IMR-90 (cell line): ENCODE measurements at regions not wholly inside any gene's neighbourhood (a gene's known extent, or its start where the extent isn't known, plus 50 kb on each side); places are given as distances from the start of the nearest gene placed in this dataset.

Experiments
- ATAC-seq: fragments of 200-7000 bp; cut with Tn5 transposase; 2 replicates; pipeline ENCODE4 v1.9.1; 2020; ENCODE audit warnings: low read depth, mild to moderate bottlenecking, moderate library complexity
- BruUV-seq: library from RNA; stranded (reverse); fragments of 400-500 nt; replicated peaks from 2 replicates; lab custom pipeline; 2021; lab: Mats Ljungman, UMichigan
- CTCF ChIA-PET: fragments of 300-600 bp; formaldehyde crosslinking; extraction: SDS; loops from one replicate; lab custom pipeline; 2021; ENCODE audit warnings: antibody characterized with exemption; lab: Yijun Ruan, JAX
- POLR2A ChIA-PET: fragments of 300-600 bp; sonication (Branson Sonifier 250); formaldehyde crosslinking; loops from one replicate; lab custom pipeline; 2022; ENCODE audit warnings: antibody characterized with exemption; ENCODE audit not compliant: unreplicated experiment; lab: Charles Lee
- DNase-seq: peaks from one replicate; pipeline ENCODE4 v3.0.0; 2013
- H2AFZ ChIP-seq: replicated peaks from 2 replicates; pipeline ENCODE3; 2013; ENCODE audit warnings: low read length, mild to moderate bottlenecking; ENCODE audit not compliant: poor library complexity
- H2AK5ac ChIP-seq: 2 replicates; pipeline ENCODE4 v1.6.1; 2013; ENCODE audit warnings: low read depth, low read length, inconsistent platforms
- H2AK9ac ChIP-seq: replicated peaks from 2 replicates; pipeline ENCODE3; 2013; ENCODE audit warnings: mild to moderate bottlenecking, low read depth, low read length, moderate library complexity; ENCODE audit not compliant: poor library complexity
- H2BK120ac ChIP-seq: 2 replicates; pipeline ENCODE4 v1.6.1; 2013; ENCODE audit warnings: low read depth, low read length, inconsistent platforms
- H2BK15ac ChIP-seq: 3 replicates; pipeline ENCODE4 v1.6.1; 2013; ENCODE audit warnings: low read depth, low read length, inconsistent platforms
- H2BK20ac ChIP-seq: 2 replicates; pipeline ENCODE4 v1.6.1; 2013; ENCODE audit warnings: low read depth, mild to moderate bottlenecking, inconsistent platforms, low read length, moderate library complexity
- H2BK5ac ChIP-seq: 2 replicates; pipeline ENCODE4 v1.6.1; 2013; ENCODE audit warnings: mild to moderate bottlenecking, low read depth, low read length, inconsistent platforms; ENCODE audit not compliant: poor library complexity, severe bottlenecking
- H3K14ac ChIP-seq: replicated peaks from 2 replicates; pipeline ENCODE4 v1.6.1; 2013; ENCODE audit warnings: low read depth, low read length, inconsistent platforms
- H3K18ac ChIP-seq: 2 replicates; pipeline ENCODE4 v1.6.1; 2013; ENCODE audit warnings: low read depth, low read length, control low read depth
- H3K23ac ChIP-seq: 2 replicates; pipeline ENCODE4 v1.6.1; 2013; ENCODE audit warnings: low read depth, low read length, inconsistent platforms
- H3K27ac ChIP-seq: 2 replicates; pipeline ENCODE4 v1.5.1; 2013; ENCODE audit warnings: mild to moderate bottlenecking, control low read depth, low read length; ENCODE audit not compliant: insufficient read depth
- H3K27me3 ChIP-seq: 2 replicates; pipeline ENCODE4 v1.6.1; 2013; ENCODE audit warnings: low read length; ENCODE audit not compliant: control insufficient read depth, insufficient read depth
- H3K36me3 ChIP-seq: 2 replicates; pipeline ENCODE4 v1.6.1; 2013; ENCODE audit warnings: low read length, mixed read lengths; ENCODE audit not compliant: control insufficient read depth, insufficient read depth
- H3K4ac ChIP-seq: 2 replicates; pipeline ENCODE4 v1.6.1; 2013; ENCODE audit warnings: low read depth, low read length, inconsistent platforms
- H3K4me1 ChIP-seq: 2 replicates; pipeline ENCODE4 v1.6.1; 2013; ENCODE audit warnings: low read length, mixed read lengths; ENCODE audit not compliant: control insufficient read depth, insufficient read depth
- H3K4me2 ChIP-seq: 2 replicates; pipeline ENCODE4 v1.6.1; 2013; ENCODE audit warnings: low read depth, mild to moderate bottlenecking, control low read depth, low read length, moderate library complexity
- H3K4me3 ChIP-seq: 2 replicates; pipeline ENCODE4 v1.5.1; 2013; ENCODE audit warnings: low read depth, mild to moderate bottlenecking, control low read depth, low read length, moderate library complexity; ENCODE audit not compliant: insufficient read depth
- H3K56ac ChIP-seq: 2 replicates; pipeline ENCODE4 v1.6.1; 2013; ENCODE audit warnings: low read length, inconsistent platforms; ENCODE audit not compliant: insufficient read depth; ENCODE audit errors: extremely low read depth
- H3K79me1 ChIP-seq, 2 experiments: 2 replicates each; pipeline ENCODE4 v1.6.1; 2013; ENCODE audit warnings: low read length in 2 of 2, inconsistent platforms in 1 of 2, low read depth in 1 of 2
- H3K9ac ChIP-seq: 2 replicates; pipeline ENCODE4 v1.6.1; 2013; ENCODE audit warnings: low read depth, low read length, control low read depth
- H3K9me1 ChIP-seq: 2 replicates; pipeline ENCODE4 v1.6.1; 2013; ENCODE audit warnings: low read length, inconsistent platforms; ENCODE audit not compliant: insufficient read depth
- H3K9me3 ChIP-seq: 2 replicates; pipeline ENCODE4 v1.6.1; 2013; ENCODE audit warnings: low read length; ENCODE audit not compliant: control insufficient read depth, insufficient read depth
- H4K20me1 ChIP-seq: 2 replicates; pipeline ENCODE4 v1.6.1; 2013; ENCODE audit warnings: low read length, inconsistent platforms; ENCODE audit not compliant: insufficient read depth
- H4K5ac ChIP-seq: 2 replicates; pipeline ENCODE4 v1.6.1; 2013; ENCODE audit warnings: mild to moderate bottlenecking, low read depth, low read length, control low read depth
- H4K8ac ChIP-seq, 2 experiments: 2 replicates each; pipeline ENCODE4 v1.6.1; 2013; ENCODE audit warnings: low read depth in 2 of 2, low read length in 2 of 2, control low read depth in 1 of 2, inconsistent platforms in 1 of 2
- H4K91ac ChIP-seq: 2 replicates; pipeline ENCODE4 v1.6.1; 2013; ENCODE audit warnings: low read depth, low read length, inconsistent platforms; ENCODE audit not compliant: insufficient read depth
- BHLHE40 ChIP-seq: fragments of 150-350 bp; IDR thresholded peaks from 2 replicates; pipeline ENCODE4 v1.6.1; 2016; ENCODE audit warnings: mild to moderate bottlenecking, low read depth, low read length
- CEBPB ChIP-seq: IDR thresholded peaks from 2 replicates; pipeline ENCODE4 v1.6.1; 2012; ENCODE audit warnings: low read depth, low read length, improper control_type of control experiment
- CHD1 ChIP-seq: IDR thresholded peaks from 2 replicates; pipeline ENCODE4 v1.6.1; 2012; ENCODE audit warnings: low read depth, low read length, improper control_type of control experiment
- FOS ChIP-seq: fragments of 150-350 bp; IDR thresholded peaks from 2 replicates; pipeline ENCODE4 v1.6.1; 2016; ENCODE audit warnings: low read depth, low read length
- MAFK ChIP-seq: IDR thresholded peaks from 2 replicates; pipeline ENCODE4 v1.6.1; 2012; ENCODE audit warnings: low read depth, low read length, improper control_type of control experiment
- MAZ ChIP-seq: IDR thresholded peaks from 2 replicates; pipeline ENCODE4 v1.6.1; 2012; ENCODE audit warnings: low read depth, mild to moderate bottlenecking, low read length, improper control_type of control experiment, moderate library complexity, borderline replicate concordance
- NFE2L2 ChIP-seq: fragments of 150-350 bp; IDR thresholded peaks from 2 replicates; pipeline ENCODE4 v1.6.1; 2016; ENCODE audit warnings: low read depth, mild to moderate bottlenecking, low read length
- POLR2A ChIP-seq: IDR thresholded peaks from 2 replicates; pipeline ENCODE4 v1.6.1; 2012; ENCODE audit warnings: mild to moderate bottlenecking, low read depth, low read length
- RAD21 ChIP-seq: IDR thresholded peaks from 2 replicates; pipeline ENCODE4 v1.6.1; 2012; ENCODE audit warnings: low read length, improper control_type of control experiment
- RCOR1 ChIP-seq: IDR thresholded peaks from 2 replicates; pipeline ENCODE4 v1.6.1; 2012; ENCODE audit warnings: mild to moderate bottlenecking, low read length, improper control_type of control experiment; ENCODE audit not compliant: insufficient replicate concordance
- RFX5 ChIP-seq: IDR thresholded peaks from 2 replicates; pipeline ENCODE4 v1.8.0; 2012; ENCODE audit warnings: low read depth, mild to moderate bottlenecking, low read length, moderate library complexity
- WGBS, 2 experiments: methylation state at CpG; one replicate each; pipeline versions ENCODE4 v1.1.5 to v1.1.7; 2013; ENCODE audit warnings: missing lambda C conversion rate in 2 of 2; ENCODE audit not compliant: insufficient read length in 1 of 2; ENCODE audit errors: extremely low coverage in 2 of 2; 5-methylcytosine and 5-hydroxymethylcytosine counted together
- dilution Hi-C: fragments of 300-500 bp; cut with HindIII; formaldehyde crosslinking; loops from one replicate; pipeline ENCODE4 v1.14.3; 2018; ENCODE audit warnings: low sequenced_read_pairs; ENCODE audit not compliant: unreplicated experiment
- in situ Hi-C: fragments of 300-500 bp; cut with MboI; formaldehyde crosslinking; loops from 3 replicates; pipeline ENCODE4 v1.14.3; 2019; ENCODE audit warnings: low sequenced_read_pairs, inconsistent platforms, mixed read lengths
- intact Hi-C: fragments of 100-400 bp; cut with micrococcal nuclease; formaldehyde crosslinking; loops from 2 replicates; pipeline ENCODE4 v1.10.0; 2022
- TF ChIP-seq, protein P1 (sequence below): fragments of 150-350 bp; IDR thresholded peaks from 2 replicates; pipeline ENCODE4 v1.6.1; 2017; ENCODE audit warnings: mild to moderate bottlenecking, antibody characterized with exemption, low read length, low read depth
- TF ChIP-seq, protein P2 (sequence below): fragments of 150-350 bp; IDR thresholded peaks from 2 replicates; pipeline ENCODE4 v1.6.1; 2016; ENCODE audit warnings: low read depth, mild to moderate bottlenecking, low read length, moderate library complexity, borderline replicate concordance

DNA sequence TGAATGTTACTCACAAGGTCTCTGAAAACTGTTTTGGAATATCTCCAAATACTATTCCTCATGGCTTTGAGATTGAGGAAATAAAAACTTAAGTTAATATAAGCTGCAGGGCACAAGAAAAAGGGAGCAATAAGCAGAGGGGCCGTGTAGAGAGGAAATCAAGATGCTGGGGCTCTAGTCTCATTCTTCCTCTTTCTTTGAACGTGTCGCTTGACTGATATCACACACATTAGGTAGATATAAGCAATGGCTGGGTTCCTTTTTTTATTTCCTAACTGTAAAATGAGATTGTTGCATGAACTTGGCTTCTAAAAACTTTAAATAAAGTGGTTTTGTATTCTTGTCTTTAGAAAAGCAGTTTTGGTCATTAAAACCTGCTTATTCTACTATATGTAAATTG is 326.7 kb upstream of the ROPN1 start:
- Histone ChIP-seq H3K4me3 (no peak overlapping the region), H2BK120ac (no peak overlapping the region), H3K4me1 (no peaks in the 10 kb centered on the region; the same call in 1 of the 2 replicates), H3K27me3 (peaks cover 3% of the 10 kb centered on the region), H2AK5ac (no peak overlapping the region), H3K36me3 (no peaks in the 10 kb centered on the region), H3K9ac (no peak overlapping the region), H3K79me1 (no peaks in the 10 kb centered on the region), H4K5ac (no peak overlapping the region), H3K23ac (no peak overlapping the region), H2AK9ac (no peak overlapping the region), H4K91ac (no peak overlapping the region), H3K56ac (no peak overlapping the region), H2BK5ac (no peak overlapping the region), H3K18ac (no peak overlapping the region), H4K20me1 (no peaks in the 10 kb centered on the region), H2AFZ (no peak overlapping the region), H3K4ac (no peak overlapping the region), H3K14ac (no peak overlapping the region), H2BK20ac (no peak overlapping the region), H3K9me3 (no peaks in the 10 kb centered on the region), H3K9me1 (no peaks in the 10 kb centered on the region), H3K27ac (no peak overlapping the region), H2BK15ac (no peak overlapping the region), H3K4me2 (no peak overlapping the region), H4K8ac (no peak overlapping the region)
- ATAC-seq (no peak), DNase-seq (no peak)
- no peak for TF ChIP-seq CEBPB
- no peak for TF ChIP-seq CHD1
- no peak for TF ChIP-seq FOS
- no peak for TF ChIP-seq MAFK
- TF ChIP-seq RFX5: no peak
- TF ChIP-seq NFE2L2: no peak
- no peak for TF ChIP-seq RCOR1
- no peak for TF ChIP-seq BHLHE40
- TF ChIP-seq, protein P1, sequence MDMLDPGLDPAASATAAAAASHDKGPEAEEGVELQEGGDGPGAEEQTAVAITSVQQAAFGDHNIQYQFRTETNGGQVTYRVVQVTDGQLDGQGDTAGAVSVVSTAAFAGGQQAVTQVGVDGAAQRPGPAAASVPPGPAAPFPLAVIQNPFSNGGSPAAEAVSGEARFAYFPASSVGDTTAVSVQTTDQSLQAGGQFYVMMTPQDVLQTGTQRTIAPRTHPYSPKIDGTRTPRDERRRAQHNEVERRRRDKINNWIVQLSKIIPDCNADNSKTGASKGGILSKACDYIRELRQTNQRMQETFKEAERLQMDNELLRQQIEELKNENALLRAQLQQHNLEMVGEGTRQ: no peak
- no peak for TF ChIP-seq MAZ
- no peak for TF ChIP-seq POLR2A
- no peak for TF ChIP-seq RAD21
- TF ChIP-seq, protein P2, sequence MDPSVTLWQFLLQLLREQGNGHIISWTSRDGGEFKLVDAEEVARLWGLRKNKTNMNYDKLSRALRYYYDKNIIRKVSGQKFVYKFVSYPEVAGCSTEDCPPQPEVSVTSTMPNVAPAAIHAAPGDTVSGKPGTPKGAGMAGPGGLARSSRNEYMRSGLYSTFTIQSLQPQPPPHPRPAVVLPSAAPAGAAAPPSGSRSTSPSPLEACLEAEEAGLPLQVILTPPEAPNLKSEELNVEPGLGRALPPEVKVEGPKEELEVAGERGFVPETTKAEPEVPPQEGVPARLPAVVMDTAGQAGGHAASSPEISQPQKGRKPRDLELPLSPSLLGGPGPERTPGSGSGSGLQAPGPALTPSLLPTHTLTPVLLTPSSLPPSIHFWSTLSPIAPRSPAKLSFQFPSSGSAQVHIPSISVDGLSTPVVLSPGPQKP: no peak
- in situ Hi-C loops: no loop called here
- no TSS peak for BruUV-seq
- POLR2A ChIA-PET: no interaction called here
- CTCF ChIA-PET: interaction anchor here (1.1 to 1.2 kb wide), 2 partner anchors 33 to 595 kb away, joined by 3 read pairs; no protein-coding TSS in a partner anchor
- dilution Hi-C loops: no loop called here
- no CpG with 5 or more reads among the region's 3 CpGs for WGBS, 2 experiments
- intact Hi-C loops: no loop called here
